ENCODE measurements at regions not wholly inside any gene's neighbourhood (a gene's known extent, or its start where the extent isn't known, plus 50 kb on each side); places are given as distances from the start of the nearest gene placed in this dataset.

DNA sequence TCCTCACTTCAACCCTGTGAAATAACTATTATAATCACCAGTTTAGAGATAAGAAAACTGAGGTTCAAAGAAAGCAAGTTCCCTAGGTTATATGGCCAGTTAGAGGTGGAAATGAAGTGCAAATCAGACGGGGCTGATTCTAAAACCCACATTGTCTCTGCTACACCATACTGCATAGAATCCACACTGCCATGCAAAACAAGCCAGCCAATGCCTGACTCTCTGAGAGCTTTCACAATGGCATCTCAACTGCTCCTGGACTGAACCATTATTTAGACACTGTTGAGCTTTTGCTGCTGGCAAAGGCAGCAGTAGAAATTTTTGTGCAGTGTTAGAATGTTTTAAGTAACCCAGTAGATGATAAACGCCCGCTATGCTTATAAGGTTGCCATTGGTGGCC is 195.2 kb upstream of the CNR1 start:
- TF ChIP-seq, protein P1, sequence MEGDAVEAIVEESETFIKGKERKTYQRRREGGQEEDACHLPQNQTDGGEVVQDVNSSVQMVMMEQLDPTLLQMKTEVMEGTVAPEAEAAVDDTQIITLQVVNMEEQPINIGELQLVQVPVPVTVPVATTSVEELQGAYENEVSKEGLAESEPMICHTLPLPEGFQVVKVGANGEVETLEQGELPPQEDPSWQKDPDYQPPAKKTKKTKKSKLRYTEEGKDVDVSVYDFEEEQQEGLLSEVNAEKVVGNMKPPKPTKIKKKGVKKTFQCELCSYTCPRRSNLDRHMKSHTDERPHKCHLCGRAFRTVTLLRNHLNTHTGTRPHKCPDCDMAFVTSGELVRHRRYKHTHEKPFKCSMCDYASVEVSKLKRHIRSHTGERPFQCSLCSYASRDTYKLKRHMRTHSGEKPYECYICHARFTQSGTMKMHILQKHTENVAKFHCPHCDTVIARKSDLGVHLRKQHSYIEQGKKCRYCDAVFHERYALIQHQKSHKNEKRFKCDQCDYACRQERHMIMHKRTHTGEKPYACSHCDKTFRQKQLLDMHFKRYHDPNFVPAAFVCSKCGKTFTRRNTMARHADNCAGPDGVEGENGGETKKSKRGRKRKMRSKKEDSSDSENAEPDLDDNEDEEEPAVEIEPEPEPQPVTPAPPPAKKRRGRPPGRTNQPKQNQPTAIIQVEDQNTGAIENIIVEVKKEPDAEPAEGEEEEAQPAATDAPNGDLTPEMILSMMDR (IDR thresholded peaks at IDR 0.05; ENCODE audit: insufficient read depth in 1 of 2, low read depth in 1 of 2, low read length in 1 of 2, severe bottlenecking in 1 of 2, unreplicated experiment in 1 of 2): no peak
- Mint-ChIP-seq H3K9me3 (ENCODE audit: unreplicated experiment) (no peaks in the 10 kb centered on the region), H3K4me3 (ENCODE audit: unreplicated experiment) (no peak overlapping the region), H3K27ac (ENCODE audit: unreplicated experiment) (no peak overlapping the region), H3K36me3 (ENCODE audit: insufficient read depth, unreplicated experiment) (no peaks in the 10 kb centered on the region), H3K4me1 (ENCODE audit: low read depth, unreplicated experiment) (peaks cover 7% of the 10 kb centered on the region), H3K27me3 (ENCODE audit: insufficient read depth, unreplicated experiment) (peaks cover 7% of the 10 kb centered on the region)
- intact Hi-C loops (cut with micrococcal nuclease; ENCODE audit: unreplicated experiment): no loop called here
- no peaks in the 10 kb centered on the region for H3K36me3 ChIP-seq (ENCODE audit: control insufficient read depth, insufficient read depth, low read length)
- H3K9me3 ChIP-seq: no peaks in the 10 kb centered on the region
- ChIA-PET CTCF (no interaction called here), POLR2A (no interaction called here)
- no peak for DNase-seq
- no TSS peak for BruUV-seq (replicated peaks)
- H3K4me3 ChIP-seq (ENCODE audit: low read depth, low read length): no peak overlapping the region
- H3K27me3 ChIP-seq (replicated peaks; ENCODE audit: control insufficient read depth, insufficient read depth, low read length): no peaks in the 10 kb centered on the region
- peaks cover 4% of the 10 kb centered on the region; the same call in 1 of the 2 replicates for H3K4me1 ChIP-seq

DNA sequence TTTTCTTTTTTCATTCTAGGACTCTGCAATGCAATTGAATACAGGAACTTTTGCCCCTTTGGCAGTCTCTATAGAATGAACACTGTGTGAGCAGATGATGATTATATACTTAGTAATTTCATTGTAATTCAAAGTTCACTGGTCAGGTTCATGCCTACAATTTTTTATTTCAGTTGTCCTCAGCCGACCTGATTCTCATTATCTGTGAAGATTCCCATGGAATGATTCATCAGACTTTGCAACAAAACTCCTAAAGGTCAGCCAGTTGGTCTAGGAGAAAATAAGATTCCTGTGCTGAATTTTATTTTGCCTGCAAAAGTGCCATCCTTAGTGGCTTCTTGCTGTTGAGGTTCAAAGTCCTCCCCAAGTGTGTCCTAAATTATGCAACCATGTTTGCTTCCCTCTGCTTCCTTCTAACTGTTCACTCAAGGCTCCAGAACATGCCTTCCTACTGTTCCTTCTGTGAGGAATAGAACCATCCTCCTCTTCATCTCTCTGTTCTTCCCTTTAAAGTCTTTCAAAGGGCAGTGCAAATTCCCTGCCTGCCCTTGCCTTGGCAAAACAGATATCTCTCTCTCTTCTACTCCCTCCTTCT is 194.2 kb upstream of the CNR1 start:
- no peaks in the 10 kb centered on the region for H3K9me3 ChIP-seq
- peaks cover 8% of the 10 kb centered on the region for H3K27me3 Mint-ChIP-seq (ENCODE audit: insufficient read depth, unreplicated experiment)
- peaks cover 4% of the 10 kb centered on the region; the same call in 1 of the 2 replicates for H3K4me1 ChIP-seq
- no peaks in the 10 kb centered on the region for H3K36me3 Mint-ChIP-seq (ENCODE audit: insufficient read depth, unreplicated experiment)
- no peaks in the 10 kb centered on the region for H3K27me3 ChIP-seq (replicated peaks; ENCODE audit: control insufficient read depth, insufficient read depth, low read length)
- CTCF ChIA-PET: no interaction called here
- BruUV-seq (replicated peaks): no TSS peak
- peaks cover 7% of the 10 kb centered on the region for H3K4me1 Mint-ChIP-seq (ENCODE audit: low read depth, unreplicated experiment)
- no peak for DNase-seq
- intact Hi-C loops (cut with micrococcal nuclease; ENCODE audit: unreplicated experiment): no loop called here
- TF ChIP-seq, protein P1 (IDR thresholded peaks at IDR 0.05; ENCODE audit: insufficient read depth in 1 of 2, low read depth in 1 of 2, low read length in 1 of 2, severe bottlenecking in 1 of 2, unreplicated experiment in 1 of 2): no peak
- no peaks in the 10 kb centered on the region for H3K9me3 Mint-ChIP-seq (ENCODE audit: unreplicated experiment)
- H3K36me3 ChIP-seq (ENCODE audit: control insufficient read depth, insufficient read depth, low read length): no peaks in the 10 kb centered on the region
- H3K4me3 Mint-ChIP-seq (ENCODE audit: unreplicated experiment): no peak overlapping the region
- POLR2A ChIA-PET: no interaction called here
- H3K4me3 ChIP-seq (ENCODE audit: low read depth, low read length): no peak overlapping the region
- H3K27ac Mint-ChIP-seq (ENCODE audit: unreplicated experiment): no peak overlapping the region

- no peak for DNase-seq
- Histone ChIP-seq H3K9me3 (no peaks in the 10 kb centered on the region), H3K4me1 (peaks cover 4% of the 10 kb centered on the region; the same call in 1 of the 2 replicates), H3K36me3 (ENCODE audit: control insufficient read depth, insufficient read depth, low read length) (no peaks in the 10 kb centered on the region), H3K4me3 (ENCODE audit: low read depth, low read length) (no peak overlapping the region), H3K27me3 (replicated peaks; ENCODE audit: control insufficient read depth, insufficient read depth, low read length) (no peaks in the 10 kb centered on the region)
- no TSS peak for BruUV-seq (replicated peaks)
- no peaks in the 10 kb centered on the region for H3K9me3 Mint-ChIP-seq (ENCODE audit: unreplicated experiment)
- H3K36me3 Mint-ChIP-seq (ENCODE audit: insufficient read depth, unreplicated experiment): no peaks in the 10 kb centered on the region
- H3K4me3 Mint-ChIP-seq (ENCODE audit: unreplicated experiment): no peak overlapping the region
- intact Hi-C loops (cut with micrococcal nuclease; ENCODE audit: unreplicated experiment): no loop called here
- CTCF ChIA-PET: no interaction called here
- POLR2A ChIA-PET: no interaction called here
- H3K4me1 Mint-ChIP-seq (ENCODE audit: low read depth, unreplicated experiment): peaks cover 7% of the 10 kb centered on the region
- no peak overlapping the region for H3K27ac Mint-ChIP-seq (ENCODE audit: unreplicated experiment)
- peaks cover 10% of the 10 kb centered on the region for H3K27me3 Mint-ChIP-seq (ENCODE audit: insufficient read depth, unreplicated experiment)
- TF ChIP-seq, protein P1 (IDR thresholded peaks at IDR 0.05; ENCODE audit: insufficient read depth in 1 of 2, low read depth in 1 of 2, low read length in 1 of 2, severe bottlenecking in 1 of 2, unreplicated experiment in 1 of 2): no peak
Measured at GRCh38 chr6:88359530-88360202, 193.5 kb upstream of the CNR1 start.
